RWPE1 (cell line): ENCODE measurements at regions not wholly inside any gene's neighbourhood (a gene's known extent, or its start where the extent isn't known, plus 50 kb on each side); places are given as distances from the start of the nearest gene placed in this dataset.

Experiments
- CTCF ChIA-PET: fragments of 350-600 bp; sonication (Branson Sonifier 250); formaldehyde crosslinking; extraction: SDS; loops from one replicate; lab custom pipeline; 2021; lab: Yijun Ruan, JAX
- POLR2A ChIA-PET: fragments of 400-600 bp; formaldehyde crosslinking; extraction: SDS; loops from one replicate; lab custom pipeline; 2020; ENCODE audit warnings: antibody characterized with exemption; ENCODE audit not compliant: low non-redundant PET; lab: Yijun Ruan, JAX
- DNase-seq: peaks from one replicate; pipeline ENCODE4 v3.0.0; 2012; ENCODE audit warnings: low spot score
- H3K27ac ChIP-seq: fragments of 450-650 bp; 2 replicates; pipeline ENCODE4 v1.5.1; 2017
- TF ChIP-seq, protein P1 (sequence below): fragments of 450-650 bp; conservative IDR thresholded peaks from 2 replicates; pipeline ENCODE4 v1.5.1; 2017; ENCODE audit warnings: low read depth, mild to moderate bottlenecking

- ChIA-PET CTCF (interaction anchor here (0.6 to 0.7 kb wide), 2 partner anchors 12 to 139 kb away, joined by 3 read pairs; no protein-coding TSS in a partner anchor), POLR2A (no interaction called here)
- TF ChIP-seq, protein P1, sequence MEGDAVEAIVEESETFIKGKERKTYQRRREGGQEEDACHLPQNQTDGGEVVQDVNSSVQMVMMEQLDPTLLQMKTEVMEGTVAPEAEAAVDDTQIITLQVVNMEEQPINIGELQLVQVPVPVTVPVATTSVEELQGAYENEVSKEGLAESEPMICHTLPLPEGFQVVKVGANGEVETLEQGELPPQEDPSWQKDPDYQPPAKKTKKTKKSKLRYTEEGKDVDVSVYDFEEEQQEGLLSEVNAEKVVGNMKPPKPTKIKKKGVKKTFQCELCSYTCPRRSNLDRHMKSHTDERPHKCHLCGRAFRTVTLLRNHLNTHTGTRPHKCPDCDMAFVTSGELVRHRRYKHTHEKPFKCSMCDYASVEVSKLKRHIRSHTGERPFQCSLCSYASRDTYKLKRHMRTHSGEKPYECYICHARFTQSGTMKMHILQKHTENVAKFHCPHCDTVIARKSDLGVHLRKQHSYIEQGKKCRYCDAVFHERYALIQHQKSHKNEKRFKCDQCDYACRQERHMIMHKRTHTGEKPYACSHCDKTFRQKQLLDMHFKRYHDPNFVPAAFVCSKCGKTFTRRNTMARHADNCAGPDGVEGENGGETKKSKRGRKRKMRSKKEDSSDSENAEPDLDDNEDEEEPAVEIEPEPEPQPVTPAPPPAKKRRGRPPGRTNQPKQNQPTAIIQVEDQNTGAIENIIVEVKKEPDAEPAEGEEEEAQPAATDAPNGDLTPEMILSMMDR: no peak
- no peak for DNase-seq
- H3K27ac ChIP-seq: no peak overlapping the region
Observed at GRCh38 chr7:7117935-7118586, 64.3 kb upstream of the C1GALT1 start.

- TF ChIP-seq, protein P1: no peak
- no peak for DNase-seq
- no peak overlapping the region for H3K27ac ChIP-seq
- ChIA-PET CTCF (no interaction called here), POLR2A (no interaction called here)
Observed at GRCh38 chr7:7118822-7119221, 63.5 kb upstream of the C1GALT1 start.

- POLR2A ChIA-PET: no interaction called here
- H3K27ac ChIP-seq: no peak overlapping the region
- TF ChIP-seq, protein P1: no peak
- DNase-seq: no peak
- CTCF ChIA-PET: no interaction called here
Observed at GRCh38 chr7:7119729-7120128, 62.6 kb upstream of the C1GALT1 start.

DNA sequence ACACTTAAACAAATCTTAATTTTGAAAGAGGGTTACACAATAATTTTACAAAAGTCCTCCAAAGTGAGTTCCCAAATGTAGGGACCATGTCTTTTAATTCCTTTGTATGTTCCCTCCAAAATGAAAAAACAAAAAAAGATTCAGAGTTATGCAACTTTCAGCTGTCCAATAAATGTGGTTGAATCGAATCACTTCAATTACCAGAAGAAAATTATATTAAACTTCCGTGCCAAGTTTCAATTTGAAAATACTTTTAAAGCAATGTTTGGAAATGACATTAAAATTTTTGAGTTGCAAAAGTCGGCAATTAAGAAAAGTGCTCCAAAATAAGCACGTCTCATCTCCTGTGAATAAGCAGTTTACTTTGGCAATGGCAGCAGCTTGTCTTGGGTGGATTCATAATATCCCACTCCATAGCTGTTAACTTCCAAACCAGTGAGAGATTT, 60.3 kb upstream of the C1GALT1 start:
- ChIA-PET POLR2A (no interaction called here), CTCF (interaction anchor here (1.1 kb wide), 1 partner anchor 19 kb away, joined by 4 read pairs; no protein-coding TSS in a partner anchor)
- TF ChIP-seq, protein P1: no peak
- H3K27ac ChIP-seq: no peak overlapping the region
- no peak for DNase-seq

DNA sequence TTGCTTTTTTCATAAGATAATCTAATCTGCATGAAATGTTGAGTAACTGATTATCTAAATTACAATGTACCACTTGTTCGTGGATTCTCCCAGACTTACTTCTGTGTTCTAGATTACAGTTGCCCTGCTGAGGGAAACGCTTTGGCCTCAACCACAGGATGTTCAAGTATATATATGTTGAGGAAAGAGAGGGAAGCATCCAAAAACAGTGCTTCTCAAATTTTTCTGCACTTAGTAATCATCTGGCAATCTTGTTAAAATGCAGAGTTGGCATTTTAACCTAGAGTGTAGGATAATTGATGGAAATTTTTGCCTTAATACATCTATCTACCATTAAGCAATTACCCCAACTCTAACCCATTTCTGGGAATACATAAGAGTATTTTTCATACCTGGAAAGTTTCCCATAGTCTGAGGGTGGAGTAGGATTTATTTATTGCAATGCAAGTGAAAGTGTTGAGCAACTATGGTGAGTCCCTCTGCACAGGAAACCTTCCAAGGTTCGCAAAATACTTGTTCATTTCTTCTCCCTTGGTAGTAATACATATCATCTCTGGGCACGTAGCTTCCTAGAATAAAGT, 59.6 kb upstream of the C1GALT1 start:
- TF ChIP-seq, protein P1: no peak
- H3K27ac ChIP-seq: no peak overlapping the region
- ChIA-PET CTCF (interaction anchor here (1.1 kb wide), 1 partner anchor 20 kb away, joined by 4 read pairs; no protein-coding TSS in a partner anchor), POLR2A (no interaction called here)
- peak; percentile 38 for DNase-seq

DNA sequence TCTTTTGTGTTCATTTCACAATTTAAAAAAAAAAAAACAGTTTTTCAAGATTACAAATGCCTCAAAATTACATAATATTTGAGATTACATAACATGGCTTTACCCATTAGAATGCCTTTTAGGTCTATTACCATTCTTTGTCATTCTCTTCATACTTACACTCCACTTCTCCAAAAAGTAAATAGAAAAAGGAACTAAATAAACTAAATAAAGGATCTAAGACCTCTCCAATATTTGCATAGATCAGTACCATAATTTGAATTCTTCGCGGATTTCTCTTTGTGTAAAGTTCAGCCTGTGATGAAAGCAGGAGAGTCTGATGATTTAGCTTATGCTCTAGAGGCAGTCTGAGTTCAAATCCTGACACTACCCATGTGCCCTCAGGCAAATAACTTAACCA, 56.4 kb upstream of the C1GALT1 start:
- TF ChIP-seq, protein P1: no peak
- DNase-seq: no peak
- no peak overlapping the region for H3K27ac ChIP-seq
- CTCF ChIA-PET: no interaction called here
- POLR2A ChIA-PET: no interaction called here
